ENCODE measurements at regions not wholly inside any gene's neighbourhood (a gene's known extent, or its start where the extent isn't known, plus 50 kb on each side); places are given as distances from the start of the nearest gene placed in this dataset.

- DNase-seq, result no peak
Measured at GRCh38 chr5:125408448-125409233, 662.2 kb upstream of the ZNF608 start.

GRCh38 chr5:125409234-125409860, 662.9 kb upstream of the ZNF608 start:
- no peak for DNase-seq

- DNase-seq, result no peak
Measured at GRCh38 chr5:125409861-125410536, 663.6 kb upstream of the ZNF608 start.

GRCh38 chr5:125410537-125411070, 664.2 kb upstream of the ZNF608 start:
- DNase-seq, result no peak

GRCh38 chr5:125411071-125411743, 664.8 kb upstream of the ZNF608 start:
- DNase-seq, result no peak

- no peak for DNase-seq
Measured at GRCh38 chr5:125411744-125412560, 665.5 kb upstream of the ZNF608 start.

- DNase-seq, result no peak
Measured at GRCh38 chr5:125412561-125413495, 666.4 kb upstream of the ZNF608 start.

GRCh38 chr5:125413496-125414274, 667.2 kb upstream of the ZNF608 start:
- DNase-seq, result no peak

GRCh38 chr5:125415126-125415525, 668.7 kb upstream of the ZNF608 start:
- DNase-seq, result no peak

GRCh38 chr5:125416055-125416454, 669.6 kb upstream of the ZNF608 start:
- DNase-seq, result no peak

GRCh38 chr5:125421006-125421405, 674.6 kb upstream of the ZNF608 start:
- DNase-seq, result no peak

GRCh38 chr5:125422342-125422741, 675.9 kb upstream of the ZNF608 start:
- DNase-seq, result no peak

- no peak for DNase-seq
Measured at GRCh38 chr5:125424402-125425141, 678.1 kb upstream of the ZNF608 start.

GRCh38 chr5:125429498-125429897, 683.1 kb upstream of the ZNF608 start:
- DNase-seq, result no peak

- no peak for DNase-seq
Measured at GRCh38 chr5:125433457-125433856, 687.0 kb upstream of the ZNF608 start.

- no peak for DNase-seq
Measured at GRCh38 chr5:125439243-125439642, 692.8 kb upstream of the ZNF608 start.

GRCh38 chr5:125440905-125441304, 694.5 kb upstream of the ZNF608 start:
- no peak for DNase-seq

- DNase-seq, result no peak
Measured at GRCh38 chr5:125446986-125447385, 700.5 kb upstream of the ZNF608 start.

- no peak for DNase-seq
Measured at GRCh38 chr5:125450771-125451170, 704.3 kb upstream of the ZNF608 start.
